ENCODE measurements at regions not wholly inside any gene's neighbourhood (a gene's known extent, or its start where the extent isn't known, plus 50 kb on each side); places are given as distances from the start of the nearest gene placed in this dataset.

GRCh38 chr4:130141651-130142050 lies 1045.7 kb downstream of the C4orf33 start:
- Histone ChIP-seq H3K27me3 (no peaks in the 10 kb centered on the region), H3K27ac (no peak overlapping the region), H3K4me1 (no peaks in the 10 kb centered on the region), H3K36me3 (ENCODE audit: low read depth, missing control alignments) (no peaks in the 10 kb centered on the region), H3K9me3 (no peaks in the 10 kb centered on the region), H3K4me3 (no peak overlapping the region)
- 74 to 83% methylated on average over 7 of the region's 7 CpGs for WGBS, 2 donors
- DNase-seq: no peak
- TF ChIP-seq, protein P1, sequence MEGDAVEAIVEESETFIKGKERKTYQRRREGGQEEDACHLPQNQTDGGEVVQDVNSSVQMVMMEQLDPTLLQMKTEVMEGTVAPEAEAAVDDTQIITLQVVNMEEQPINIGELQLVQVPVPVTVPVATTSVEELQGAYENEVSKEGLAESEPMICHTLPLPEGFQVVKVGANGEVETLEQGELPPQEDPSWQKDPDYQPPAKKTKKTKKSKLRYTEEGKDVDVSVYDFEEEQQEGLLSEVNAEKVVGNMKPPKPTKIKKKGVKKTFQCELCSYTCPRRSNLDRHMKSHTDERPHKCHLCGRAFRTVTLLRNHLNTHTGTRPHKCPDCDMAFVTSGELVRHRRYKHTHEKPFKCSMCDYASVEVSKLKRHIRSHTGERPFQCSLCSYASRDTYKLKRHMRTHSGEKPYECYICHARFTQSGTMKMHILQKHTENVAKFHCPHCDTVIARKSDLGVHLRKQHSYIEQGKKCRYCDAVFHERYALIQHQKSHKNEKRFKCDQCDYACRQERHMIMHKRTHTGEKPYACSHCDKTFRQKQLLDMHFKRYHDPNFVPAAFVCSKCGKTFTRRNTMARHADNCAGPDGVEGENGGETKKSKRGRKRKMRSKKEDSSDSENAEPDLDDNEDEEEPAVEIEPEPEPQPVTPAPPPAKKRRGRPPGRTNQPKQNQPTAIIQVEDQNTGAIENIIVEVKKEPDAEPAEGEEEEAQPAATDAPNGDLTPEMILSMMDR (IDR thresholded peaks at IDR 0.05): no peak
- TF ChIP-seq POLR2A (IDR thresholded peaks at IDR 0.05): no peak
- intact Hi-C loops (cut with DNase I; ENCODE audit: low total_unique reads): no loop called here

DNA sequence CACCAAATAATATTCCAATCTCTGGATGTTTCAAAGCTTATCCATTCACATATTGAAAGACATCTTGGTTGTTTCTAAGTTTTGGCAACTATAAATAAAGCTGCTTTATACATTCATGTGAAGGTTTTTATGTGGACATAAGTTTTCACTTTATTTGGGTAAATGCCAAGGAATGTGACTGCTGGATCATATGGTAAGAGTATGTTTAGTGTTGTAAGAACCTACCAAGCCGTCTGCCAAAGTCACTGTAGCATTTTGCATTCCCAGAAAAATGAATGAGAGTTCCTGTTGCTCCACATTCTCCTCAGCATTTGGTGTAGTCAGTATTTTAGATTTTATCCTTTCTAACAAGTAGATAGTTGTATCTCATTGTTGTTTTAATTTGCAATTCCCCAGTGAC lies 1047.7 kb downstream of the C4orf33 start:
- Histone ChIP-seq H3K27me3 (no peaks in the 10 kb centered on the region), H3K4me1 (no peaks in the 10 kb centered on the region), H3K27ac (no peak overlapping the region), H3K36me3 (ENCODE audit: low read depth, missing control alignments) (no peaks in the 10 kb centered on the region), H3K9me3 (no peaks in the 10 kb centered on the region), H3K4me3 (no peak overlapping the region)
- WGBS, 2 donors: 71 to 82% methylated on average over 1 of the region's 1 CpG
- DNase-seq: no peak
- TF ChIP-seq POLR2A (IDR thresholded peaks at IDR 0.05): no peak
- TF ChIP-seq, protein P1 (IDR thresholded peaks at IDR 0.05): no peak
- intact Hi-C loops (cut with DNase I; ENCODE audit: low total_unique reads): no loop called here

DNA sequence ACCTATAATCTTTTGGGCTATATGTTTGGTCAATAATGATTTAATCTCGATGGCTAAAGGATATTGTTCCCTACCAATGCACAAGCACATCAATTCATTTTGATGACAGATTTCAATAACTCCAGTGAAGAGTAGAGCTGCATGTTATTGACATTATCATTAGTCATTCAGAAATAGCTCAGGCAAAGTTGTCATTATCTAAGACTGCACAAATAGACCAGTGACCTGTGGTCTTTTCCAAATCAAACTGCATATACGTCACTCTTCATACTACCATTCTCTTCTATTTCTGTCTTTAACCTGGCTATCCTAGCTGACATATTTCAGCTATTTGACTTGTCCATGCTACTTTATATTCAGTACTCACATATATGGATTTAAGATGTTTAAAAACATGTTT lies 1050.8 kb downstream of the C4orf33 start:
- no peak overlapping the region for H3K27ac ChIP-seq
- intact Hi-C loops (cut with DNase I; ENCODE audit: low total_unique reads): no loop called here
- no peak for TF ChIP-seq POLR2A (IDR thresholded peaks at IDR 0.05)
- TF ChIP-seq, protein P1 (IDR thresholded peaks at IDR 0.05): no peak
- no peaks in the 10 kb centered on the region for H3K9me3 ChIP-seq
- DNase-seq: no peak
- no peaks in the 10 kb centered on the region for H3K4me1 ChIP-seq
- no peak overlapping the region for H3K4me3 ChIP-seq
- H3K36me3 ChIP-seq (ENCODE audit: low read depth, missing control alignments): no peaks in the 10 kb centered on the region
- H3K27me3 ChIP-seq: no peaks in the 10 kb centered on the region
- 80 to 90% methylated on average over 2 of the region's 2 CpGs for WGBS, 2 donors

DNA sequence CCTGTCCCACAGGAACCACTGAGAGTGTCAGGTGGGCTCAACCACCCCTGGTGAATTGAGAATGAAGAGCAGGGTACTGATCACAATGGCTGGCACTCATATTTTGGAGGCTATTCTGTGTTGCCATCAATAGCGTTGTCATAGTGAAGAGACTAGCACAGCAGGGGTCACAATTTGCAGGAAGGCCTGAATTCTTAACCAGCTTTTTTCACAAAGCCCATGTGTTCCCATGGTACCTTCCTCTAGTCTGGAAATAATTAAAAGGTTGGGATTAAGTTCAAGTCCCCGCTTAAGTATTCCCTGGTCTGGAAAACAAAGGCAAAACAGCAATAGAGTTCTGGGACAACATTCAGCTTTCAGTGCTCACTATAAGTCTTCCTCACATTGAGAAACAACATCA lies 1051.7 kb downstream of the C4orf33 start:
- no peak for TF ChIP-seq POLR2A (IDR thresholded peaks at IDR 0.05)
- TF ChIP-seq, protein P1 (IDR thresholded peaks at IDR 0.05): no peak
- whole genome bisulfite sequencing, 2 donors: 77 to 86% methylated on average over 2 of the region's 2 CpGs

DNA sequence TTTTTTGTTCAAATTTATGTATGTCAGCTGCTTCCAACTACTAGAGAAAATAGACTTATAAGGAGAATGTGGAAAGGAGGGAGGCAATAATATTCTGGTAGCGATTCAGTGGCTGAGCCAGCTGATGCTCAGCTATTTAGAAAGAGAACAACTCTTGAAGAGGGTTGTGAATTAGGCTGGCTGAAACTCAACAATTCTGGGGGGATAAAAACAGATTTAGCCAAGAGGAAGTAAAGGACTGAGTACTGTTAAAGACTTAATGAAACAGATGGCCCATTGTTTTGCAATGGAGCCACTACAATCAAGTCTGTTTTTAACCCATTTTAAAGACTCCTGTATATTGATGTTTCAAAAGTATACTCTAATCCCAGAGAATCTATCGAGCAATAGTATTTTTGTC lies 1058.9 kb downstream of the C4orf33 start:
- Histone ChIP-seq H3K9me3 (no peaks in the 10 kb centered on the region), H3K27me3 (no peaks in the 10 kb centered on the region), H3K4me3 (no peak overlapping the region), H3K36me3 (ENCODE audit: low read depth, missing control alignments) (no peaks in the 10 kb centered on the region), H3K27ac (no peak overlapping the region), H3K4me1 (no peaks in the 10 kb centered on the region)
- DNase-seq: no peak
- WGBS, 2 donors: 88% methylated on average over 2 of the region's 2 CpGs
- no peak for TF ChIP-seq POLR2A (IDR thresholded peaks at IDR 0.05)
- TF ChIP-seq, protein P1 (IDR thresholded peaks at IDR 0.05): no peak
- intact Hi-C loops (cut with DNase I; ENCODE audit: low total_unique reads): no loop called here

More for the DNA sequence above, 1051.7 kb downstream of the C4orf33 start:
- Histone ChIP-seq H3K4me1 (no peaks in the 10 kb centered on the region), H3K9me3 (no peaks in the 10 kb centered on the region), H3K27ac (no peak overlapping the region), H3K36me3 (ENCODE audit: low read depth, missing control alignments) (no peaks in the 10 kb centered on the region), H3K4me3 (no peak overlapping the region), H3K27me3 (no peaks in the 10 kb centered on the region)
- intact Hi-C loops (cut with DNase I; ENCODE audit: low total_unique reads): no loop called here
- no peak for DNase-seq

All from testis (tissue), 2 donors.